HEK293 (cell line): ENCODE measurements at regions not wholly inside any gene's neighbourhood (a gene's known extent, or its start where the extent isn't known, plus 50 kb on each side); places are given as distances from the start of the nearest gene placed in this dataset.

Experiments used
- CTCF ChIA-PET: fragments of 350-600 bp; formaldehyde crosslinking; extraction: SDS; loops from one replicate; lab custom pipeline; 2021; ENCODE audit warnings: antibody characterized with exemption; lab: Yijun Ruan, JAX
- POLR2A ChIA-PET: fragments of 300-600 bp; formaldehyde crosslinking; extraction: SDS; loops from one replicate; lab custom pipeline; 2020; ENCODE audit warnings: antibody characterized with exemption, inconsistent platforms; lab: Yijun Ruan, JAX
- H3K27ac ChIP-seq: fragments of 200-500 bp; sonication (Bioruptor generic); 2 replicates; pipeline ENCODE4 v1.5.1; 2014; ENCODE audit warnings: low read depth, low read length, control low read depth, inconsistent platforms; ENCODE audit errors: extremely low read depth
- H3K36me3 ChIP-seq, 2 experiments: fragments of 200-500 bp in 1 of 2; sonication (Bioruptor generic) in 1 of 2; 1 replicate in 1 of 2; 2 replicates in 1 of 2; pipeline ENCODE4 v1.5.1; 2014 to 2017; ENCODE audit warnings: inconsistent platforms in 2 of 2, low read length in 2 of 2; ENCODE audit not compliant: control insufficient read depth in 2 of 2, insufficient read depth in 1 of 2
- H3K4me1 ChIP-seq: fragments of 200-500 bp; sonication (Bioruptor generic); 2 replicates; pipeline ENCODE4 v1.5.1; 2014; ENCODE audit warnings: mild to moderate bottlenecking, low read length, inconsistent platforms; ENCODE audit not compliant: control insufficient read depth, insufficient read depth
- H3K4me3 ChIP-seq: 2 replicates; pipeline ENCODE4 v1.5.1; 2011; ENCODE audit warnings: low read depth, mild to moderate bottlenecking, control low read depth, low read length, moderate library complexity
- H3K9me3 ChIP-seq: fragments of 200-500 bp; sonication (Bioruptor generic); 2 replicates; pipeline ENCODE4 v1.5.1; 2014; ENCODE audit warnings: low read depth, low read length, inconsistent platforms; ENCODE audit not compliant: control insufficient read depth, insufficient read depth
- ATF2 ChIP-seq: fragments of 450-650 bp; formaldehyde crosslinking; IDR thresholded peaks from 2 replicates; pipeline ENCODE4 v1.5.1; 2016; ENCODE audit warnings: missing biosample characterization, missing genetic modification characterization, low read depth
- GLI4 ChIP-seq: fragments of 450-650 bp; formaldehyde crosslinking; IDR thresholded peaks from 2 replicates; pipeline ENCODE4 v1.5.1; 2016; ENCODE audit warnings: missing biosample characterization, missing genetic modification characterization
- GLIS2 ChIP-seq: fragments of 450-650 bp; formaldehyde crosslinking; IDR thresholded peaks from 2 replicates; pipeline ENCODE4 v1.5.1; 2016; ENCODE audit warnings: missing biosample characterization, missing genetic modification characterization
- KLF10 ChIP-seq: fragments of 450-650 bp; IDR thresholded peaks from 2 replicates; pipeline ENCODE4 v1.5.1; 2018; ENCODE audit warnings: missing biosample characterization, mild to moderate bottlenecking, missing genetic modification characterization
- SP3 ChIP-seq: fragments of 450-650 bp; formaldehyde crosslinking; IDR thresholded peaks from 2 replicates; pipeline ENCODE4 v1.5.1; 2016; ENCODE audit warnings: missing biosample characterization, missing genetic modification characterization
- TRIM28 ChIP-seq: IDR thresholded peaks from 2 replicates; pipeline ENCODE4 v1.6.1; 2011; ENCODE audit warnings: low read length, control low read depth, borderline replicate concordance
- ZBTB17 ChIP-seq: fragments of 450-650 bp; formaldehyde crosslinking; IDR thresholded peaks from 2 replicates; pipeline ENCODE4 v1.5.1; 2016; ENCODE audit warnings: missing biosample characterization, missing genetic modification characterization
- ZBTB48 ChIP-seq: fragments of 450-650 bp; formaldehyde crosslinking; IDR thresholded peaks from 2 replicates; pipeline ENCODE4 v1.5.1; 2016; ENCODE audit warnings: missing biosample characterization, missing genetic modification characterization
- ZNF157 ChIP-seq: fragments of 450-650 bp; formaldehyde crosslinking; IDR thresholded peaks from 2 replicates; pipeline ENCODE4 v1.5.1; 2016; ENCODE audit warnings: missing biosample characterization, missing genetic modification characterization
- ZNF274 ChIP-seq, 2 experiments: fragments of 200-500 bp in 1 of 2; fragments of 450-650 bp in 1 of 2; sonication (Bioruptor generic) in 1 of 2; formaldehyde crosslinking in 1 of 2; IDR thresholded peaks; 2 replicates each; pipeline versions ENCODE4 v1.5.1 to v1.6.1; 2014 to 2016; ENCODE audit warnings: borderline replicate concordance in 1 of 2, inconsistent platforms in 1 of 2, low read length in 1 of 2, missing biosample characterization in 1 of 2, missing genetic modification characterization in 1 of 2
- ZNF280D ChIP-seq: fragments of 450-650 bp; formaldehyde crosslinking; IDR thresholded peaks from 2 replicates; pipeline ENCODE4 v1.5.1; 2016; ENCODE audit warnings: missing biosample characterization, missing genetic modification characterization
- ZNF514 ChIP-seq: fragments of 450-650 bp; formaldehyde crosslinking; IDR thresholded peaks from 2 replicates; pipeline ENCODE4 v1.5.1; 2016; ENCODE audit warnings: missing biosample characterization, missing genetic modification characterization
- ZNF530 ChIP-seq: fragments of 450-650 bp; formaldehyde crosslinking; IDR thresholded peaks from 2 replicates; pipeline ENCODE4 v1.5.1; 2016; ENCODE audit warnings: low read depth, missing biosample characterization, missing genetic modification characterization
- ZNF561 ChIP-seq: fragments of 450-650 bp; IDR thresholded peaks from 2 replicates; pipeline ENCODE4 v1.5.1; 2018; ENCODE audit warnings: missing biosample characterization, missing genetic modification characterization, borderline replicate concordance
- ZNF660 ChIP-seq: fragments of 450-650 bp; IDR thresholded peaks from 2 replicates; pipeline ENCODE4 v1.5.1; 2018; ENCODE audit warnings: missing biosample characterization, mild to moderate bottlenecking, missing genetic modification characterization
- ZNF701 ChIP-seq: fragments of 450-650 bp; formaldehyde crosslinking; IDR thresholded peaks from 2 replicates; pipeline ENCODE4 v1.5.1; 2016; ENCODE audit warnings: missing biosample characterization, missing genetic modification characterization
- ZNF707 ChIP-seq: fragments of 450-650 bp; formaldehyde crosslinking; IDR thresholded peaks from 2 replicates; pipeline ENCODE4 v1.5.1; 2016; ENCODE audit warnings: missing biosample characterization, missing genetic modification characterization
- ZNF785 ChIP-seq: fragments of 450-650 bp; formaldehyde crosslinking; IDR thresholded peaks from 2 replicates; pipeline ENCODE4 v1.5.1; 2016; ENCODE audit warnings: missing biosample characterization, missing genetic modification characterization
- ZNF837 ChIP-seq: fragments of 450-650 bp; formaldehyde crosslinking; IDR thresholded peaks from 2 replicates; pipeline ENCODE4 v1.5.1; 2016; ENCODE audit warnings: missing biosample characterization, missing genetic modification characterization
- TF ChIP-seq, protein P1 (sequence below): fragments of 450-650 bp; formaldehyde crosslinking; IDR thresholded peaks from 2 replicates; pipeline ENCODE4 v1.5.1; 2016; ENCODE audit warnings: missing biosample characterization, missing genetic modification characterization
- TF ChIP-seq, protein P2 (sequence below): sonication (generic); formaldehyde crosslinking; IDR thresholded peaks from 2 replicates; pipeline ENCODE4 v1.8.1; 2022; ENCODE audit warnings: mild to moderate bottlenecking, moderate library complexity, missing genetic modification reagents
- TF ChIP-seq, protein P3 (sequence below): fragments of 450-650 bp; formaldehyde crosslinking; IDR thresholded peaks from 2 replicates; pipeline ENCODE4 v1.5.1; 2017; ENCODE audit warnings: missing biosample characterization, missing genetic modification characterization

- ChIA-PET CTCF (interaction anchor here (0.7 kb wide), 1 partner anchor 11 kb away, joined by 3 read pairs; no protein-coding TSS in a partner anchor), POLR2A (no interaction called here)
- TF ChIP-seq ZBTB48 (tag by site-specific recombination) (no peak), ZNF561 (tag by site-specific recombination) (no peak), ZNF660 (no peak), ZNF785 (no peak), ZNF274 (IDR thresholded peaks at IDR 0.05; ENCODE audit: low read length) (no peak), ZNF274 (tag by site-specific recombination; IDR thresholded peaks at IDR 0.05; ENCODE audit: borderline replicate concordance) (no peak), SP3 (no peak), ZNF530 (no peak), GLIS2 (tag by site-specific recombination) (no peak), ZNF707 (tag by site-specific recombination) (no peak), TRIM28 (no peak), ZNF701 (tag by site-specific recombination) (no peak), ZNF514 (tag by site-specific recombination) (no peak), KLF10 (tag by site-specific recombination) (no peak), ZNF157 (no peak), ZNF837 (tag by site-specific recombination) (no peak), ATF2 (tag by site-specific recombination) (no peak)
- TF ChIP-seq, protein P1, sequence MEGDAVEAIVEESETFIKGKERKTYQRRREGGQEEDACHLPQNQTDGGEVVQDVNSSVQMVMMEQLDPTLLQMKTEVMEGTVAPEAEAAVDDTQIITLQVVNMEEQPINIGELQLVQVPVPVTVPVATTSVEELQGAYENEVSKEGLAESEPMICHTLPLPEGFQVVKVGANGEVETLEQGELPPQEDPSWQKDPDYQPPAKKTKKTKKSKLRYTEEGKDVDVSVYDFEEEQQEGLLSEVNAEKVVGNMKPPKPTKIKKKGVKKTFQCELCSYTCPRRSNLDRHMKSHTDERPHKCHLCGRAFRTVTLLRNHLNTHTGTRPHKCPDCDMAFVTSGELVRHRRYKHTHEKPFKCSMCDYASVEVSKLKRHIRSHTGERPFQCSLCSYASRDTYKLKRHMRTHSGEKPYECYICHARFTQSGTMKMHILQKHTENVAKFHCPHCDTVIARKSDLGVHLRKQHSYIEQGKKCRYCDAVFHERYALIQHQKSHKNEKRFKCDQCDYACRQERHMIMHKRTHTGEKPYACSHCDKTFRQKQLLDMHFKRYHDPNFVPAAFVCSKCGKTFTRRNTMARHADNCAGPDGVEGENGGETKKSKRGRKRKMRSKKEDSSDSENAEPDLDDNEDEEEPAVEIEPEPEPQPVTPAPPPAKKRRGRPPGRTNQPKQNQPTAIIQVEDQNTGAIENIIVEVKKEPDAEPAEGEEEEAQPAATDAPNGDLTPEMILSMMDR, result no peak
- TF ChIP-seq, protein P2, sequence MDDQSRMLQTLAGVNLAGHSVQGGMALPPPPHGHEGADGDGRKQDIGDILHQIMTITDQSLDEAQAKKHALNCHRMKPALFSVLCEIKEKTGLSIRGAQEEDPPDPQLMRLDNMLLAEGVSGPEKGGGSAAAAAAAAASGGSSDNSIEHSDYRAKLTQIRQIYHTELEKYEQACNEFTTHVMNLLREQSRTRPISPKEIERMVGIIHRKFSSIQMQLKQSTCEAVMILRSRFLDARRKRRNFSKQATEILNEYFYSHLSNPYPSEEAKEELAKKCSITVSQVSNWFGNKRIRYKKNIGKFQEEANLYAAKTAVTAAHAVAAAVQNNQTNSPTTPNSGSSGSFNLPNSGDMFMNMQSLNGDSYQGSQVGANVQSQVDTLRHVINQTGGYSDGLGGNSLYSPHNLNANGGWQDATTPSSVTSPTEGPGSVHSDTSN (CRISPR knock-in tag), result no peak
Observed at GRCh38 chr2:167759531-167759930, 487.9 kb downstream of the STK39 start.

DNA sequence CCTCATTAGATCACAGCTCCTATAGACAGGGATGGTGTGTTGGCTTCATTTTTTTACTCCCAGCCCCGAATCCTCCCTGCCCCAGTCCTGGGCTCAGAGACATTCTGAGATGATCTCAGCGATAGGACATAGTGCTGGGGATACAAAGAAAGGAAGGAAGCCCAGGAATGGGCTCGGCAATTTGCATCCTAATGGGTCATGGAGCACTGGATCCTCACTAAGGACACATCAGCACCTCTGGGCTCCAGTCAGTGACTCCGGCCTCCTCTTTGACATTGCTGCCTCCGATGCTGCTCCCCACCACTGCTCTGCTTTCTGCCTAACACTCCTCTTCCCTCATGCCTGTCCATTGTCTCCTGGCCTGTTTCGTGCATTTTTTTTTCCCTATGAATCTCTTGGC is 489.1 kb downstream of the STK39 start:
- H3K4me1 ChIP-seq, result no peaks in the 10 kb centered on the region
- ChIA-PET CTCF (no interaction called here), POLR2A (no interaction called here)
- no peak overlapping the region for H3K27ac ChIP-seq
- no peaks in the 10 kb centered on the region for H3K36me3 ChIP-seq
- no peaks in the 10 kb centered on the region for H3K9me3 ChIP-seq
- H3K4me3 ChIP-seq, result no peak overlapping the region
- TF ChIP-seq ZBTB17 (tag by site-specific recombination), result no peak
- TF ChIP-seq, protein P1, result no peak
- TF ChIP-seq ZNF280D, result no peak
- no peak for TF ChIP-seq GLI4 (tag by site-specific recombination)
- TF ChIP-seq, protein P3, sequence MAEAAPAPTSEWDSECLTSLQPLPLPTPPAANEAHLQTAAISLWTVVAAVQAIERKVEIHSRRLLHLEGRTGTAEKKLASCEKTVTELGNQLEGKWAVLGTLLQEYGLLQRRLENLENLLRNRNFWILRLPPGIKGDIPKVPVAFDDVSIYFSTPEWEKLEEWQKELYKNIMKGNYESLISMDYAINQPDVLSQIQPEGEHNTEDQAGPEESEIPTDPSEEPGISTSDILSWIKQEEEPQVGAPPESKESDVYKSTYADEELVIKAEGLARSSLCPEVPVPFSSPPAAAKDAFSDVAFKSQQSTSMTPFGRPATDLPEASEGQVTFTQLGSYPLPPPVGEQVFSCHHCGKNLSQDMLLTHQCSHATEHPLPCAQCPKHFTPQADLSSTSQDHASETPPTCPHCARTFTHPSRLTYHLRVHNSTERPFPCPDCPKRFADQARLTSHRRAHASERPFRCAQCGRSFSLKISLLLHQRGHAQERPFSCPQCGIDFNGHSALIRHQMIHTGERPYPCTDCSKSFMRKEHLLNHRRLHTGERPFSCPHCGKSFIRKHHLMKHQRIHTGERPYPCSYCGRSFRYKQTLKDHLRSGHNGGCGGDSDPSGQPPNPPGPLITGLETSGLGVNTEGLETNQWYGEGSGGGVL (tag by site-specific recombination), result no peak

More at GRCh38 chr2:167759531-167759930, 487.9 kb downstream of the STK39 start:
- H3K36me3 ChIP-seq, result no peaks in the 10 kb centered on the region
- H3K9me3 ChIP-seq, result no peaks in the 10 kb centered on the region
- H3K4me1 ChIP-seq, result no peaks in the 10 kb centered on the region
- H3K4me3 ChIP-seq, result no peak overlapping the region
- H3K27ac ChIP-seq, result no peak overlapping the region
